SK-N-SH treated with all-trans-retinoic acid at 6 μM for 48 hours (cell line): ENCODE measurements at regions not wholly inside any gene's neighbourhood (a gene's known extent, or its start where the extent isn't known, plus 50 kb on each side); places are given as distances from the start of the nearest gene placed in this dataset.

Source experiments
- ATAC-seq: fragments of 200-7000 bp; cut with Tn5 transposase; 3 replicates; pipeline ENCODE4 v1.9.1; 2020; ENCODE audit warnings: mild to moderate bottlenecking, moderate library complexity
- ARNTL ChIP-seq: fragments of 450-650 bp; formaldehyde crosslinking; IDR thresholded peaks from 2 replicates; pipeline ENCODE4 v1.5.0; 2020; ENCODE audit warnings: low read depth, mild to moderate bottlenecking, moderate library complexity, borderline replicate concordance
- BACH2 ChIP-seq: fragments of 250-450 bp; sonication (Bioruptor Pico); IDR thresholded peaks from 2 replicates; pipeline ENCODE4 v1.9.0; 2021; ENCODE audit warnings: mild to moderate bottlenecking, borderline replicate concordance
- CREB5 ChIP-seq: fragments of 250-450 bp; sonication (Bioruptor Pico); IDR thresholded peaks from 2 replicates; pipeline ENCODE4 v1.5.1; 2020; ENCODE audit warnings: low read depth, mild to moderate bottlenecking, moderate library complexity
- CSDC2 ChIP-seq: fragments of 250-450 bp; sonication (Bioruptor Pico); IDR thresholded peaks from 2 replicates; pipeline ENCODE4 v1.5.0; 2020; ENCODE audit warnings: mild to moderate bottlenecking, moderate library complexity
- CSRNP3 ChIP-seq: fragments of 250-450 bp; sonication (Bioruptor Pico); IDR thresholded peaks from 2 replicates; pipeline ENCODE4 v1.5.1; 2021; ENCODE audit warnings: mild to moderate bottlenecking, moderate library complexity
- ESRRG ChIP-seq: fragments of 250-450 bp; sonication (Bioruptor Pico); IDR thresholded peaks from 2 replicates; pipeline ENCODE4 v1.6.1; 2021; ENCODE audit warnings: mild to moderate bottlenecking
- GLIS3 ChIP-seq: fragments of 250-450 bp; sonication (Bioruptor Pico); IDR thresholded peaks from 2 replicates; pipeline ENCODE4 v1.5.0; 2020; ENCODE audit warnings: mild to moderate bottlenecking, moderate library complexity
- ISL1 ChIP-seq: fragments of 250-450 bp; sonication (Bioruptor Pico); IDR thresholded peaks from 2 replicates; pipeline ENCODE4 v2.1.2; 2022; ENCODE audit warnings: mild to moderate bottlenecking, moderate library complexity
- OSR1 ChIP-seq: fragments of 250-450 bp; sonication (Bioruptor Pico); IDR thresholded peaks from 2 replicates; pipeline ENCODE4 v1.8.0; 2022; ENCODE audit warnings: moderate library complexity, mild to moderate bottlenecking, inconsistent platforms
- POU6F1 ChIP-seq: fragments of 250-450 bp; sonication (Bioruptor Pico); IDR thresholded peaks from 2 replicates; pipeline ENCODE4 v1.8.0; 2021; ENCODE audit warnings: low read depth, mild to moderate bottlenecking, moderate library complexity, borderline replicate concordance
- PPARA ChIP-seq: fragments of 250-450 bp; sonication (Bioruptor Pico); IDR thresholded peaks from 2 replicates; pipeline ENCODE4 v1.5.0; 2020; ENCODE audit warnings: mild to moderate bottlenecking, borderline replicate concordance
- RARB ChIP-seq: fragments of 250-450 bp; sonication (Bioruptor Pico); IDR thresholded peaks from 2 replicates; pipeline ENCODE4 v1.8.0; 2021; ENCODE audit warnings: mild to moderate bottlenecking, moderate library complexity
- SNAI2 ChIP-seq: fragments of 250-450 bp; sonication (Bioruptor Pico); IDR thresholded peaks from 2 replicates; pipeline ENCODE4 v1.5.0; 2020; ENCODE audit warnings: mild to moderate bottlenecking, moderate library complexity
- TCF4 ChIP-seq: fragments of 250-450 bp; sonication (Bioruptor Pico); IDR thresholded peaks from 2 replicates; pipeline ENCODE4 v1.8.0; 2021; ENCODE audit warnings: mild to moderate bottlenecking, moderate library complexity, borderline replicate concordance
- TOX ChIP-seq: fragments of 250-450 bp; sonication (Bioruptor Pico); IDR thresholded peaks from 2 replicates; pipeline ENCODE4 v1.8.0; 2021; ENCODE audit warnings: mild to moderate bottlenecking, moderate library complexity, borderline replicate concordance
- TSHZ2 ChIP-seq: fragments of 250-450 bp; sonication (Bioruptor Pico); IDR thresholded peaks from 2 replicates; pipeline ENCODE4 v1.5.0; 2020; ENCODE audit warnings: mild to moderate bottlenecking, moderate library complexity
- ZC3H10 ChIP-seq: fragments of 250-450 bp; sonication (Bioruptor Pico); IDR thresholded peaks from 2 replicates; pipeline ENCODE4 v1.5.1; 2021; ENCODE audit warnings: mild to moderate bottlenecking, moderate library complexity
- ZFP3 ChIP-seq: fragments of 250-450 bp; sonication (Bioruptor Pico); IDR thresholded peaks from 2 replicates; pipeline ENCODE4 v1.5.0; 2020; ENCODE audit warnings: mild to moderate bottlenecking, moderate library complexity
- ZFP30 ChIP-seq: fragments of 450-650 bp; formaldehyde crosslinking; IDR thresholded peaks from 2 replicates; pipeline ENCODE4 v1.5.0; 2022; ENCODE audit warnings: mild to moderate bottlenecking, moderate library complexity
- ZNF565 ChIP-seq: fragments of 450-650 bp; formaldehyde crosslinking; conservative IDR thresholded peaks from 2 replicates; pipeline ENCODE4 v1.5.0; 2020; ENCODE audit warnings: low read depth, mild to moderate bottlenecking, moderate library complexity
- ZNF70 ChIP-seq: fragments of 450-650 bp; formaldehyde crosslinking; IDR thresholded peaks from 2 replicates; pipeline ENCODE4 v1.5.0; 2020; ENCODE audit warnings: mild to moderate bottlenecking, moderate library complexity
- ZNF8 ChIP-seq: fragments of 450-650 bp; formaldehyde crosslinking; IDR thresholded peaks from 2 replicates; pipeline ENCODE4 v1.5.0; 2020; ENCODE audit warnings: mild to moderate bottlenecking, moderate library complexity

- ATAC-seq: no peak
- TF ChIP-seq CREB5: no peak
- no peak for TF ChIP-seq ZFP30 (CRISPR knock-in tag)
- TF ChIP-seq CSDC2 (CRISPR knock-in tag): no peak
- TF ChIP-seq OSR1: no peak
- TF ChIP-seq ARNTL (CRISPR knock-in tag): no peak
- TF ChIP-seq ISL1 (CRISPR knock-in tag): no peak
- no peak for TF ChIP-seq TCF4
- TF ChIP-seq PPARA (CRISPR knock-in tag): no peak
- TF ChIP-seq, all 23 proteins: peak for 0
Observed at GRCh38 chrX:1833656-1834360, 218.9 kb downstream of the ASMT start.

- no peak for TF ChIP-seq CSDC2 (CRISPR knock-in tag)
- TF ChIP-seq, all 23 proteins: peak for 0
- ATAC-seq: no peak
Observed at GRCh38 chrX:1835056-1835455, 220.2 kb downstream of the ASMT start.

GRCh38 chrX:1836683-1837082, 221.8 kb downstream of the ASMT start:
- no peak for ATAC-seq
- no peak for TF ChIP-seq ZNF8 (CRISPR knock-in tag)
- no peak for TF ChIP-seq PPARA (CRISPR knock-in tag)
- no peak for TF ChIP-seq GLIS3 (CRISPR knock-in tag)
- TF ChIP-seq ISL1 (CRISPR knock-in tag): no peak
- no peak for TF ChIP-seq TSHZ2
- no peak for TF ChIP-seq OSR1
- no peak for TF ChIP-seq CSDC2 (CRISPR knock-in tag)
- TF ChIP-seq CSRNP3: no peak
- no peak for TF ChIP-seq ZC3H10 (CRISPR knock-in tag)
- no peak for TF ChIP-seq ZNF70 (CRISPR knock-in tag)
- no peak for TF ChIP-seq ZFP30 (CRISPR knock-in tag)
- TF ChIP-seq ZFP3 (CRISPR knock-in tag): no peak
- TF ChIP-seq TOX: no peak
- TF ChIP-seq BACH2: no peak
- no peak for TF ChIP-seq RARB (CRISPR knock-in tag)
- TF ChIP-seq POU6F1: no peak
- no peak for TF ChIP-seq ARNTL (CRISPR knock-in tag)
- no peak for TF ChIP-seq ZNF565 (CRISPR knock-in tag)
- no peak for TF ChIP-seq CREB5
- TF ChIP-seq ESRRG (CRISPR knock-in tag): no peak

GRCh38 chrX:1841746-1842145, 226.9 kb downstream of the ASMT start:
- no peak for ATAC-seq
- no peak for TF ChIP-seq PPARA (CRISPR knock-in tag)
- TF ChIP-seq GLIS3 (CRISPR knock-in tag): no peak
- no peak for TF ChIP-seq SNAI2 (CRISPR knock-in tag)
- no peak for TF ChIP-seq RARB (CRISPR knock-in tag)
- no peak for TF ChIP-seq TOX
- TF ChIP-seq CSDC2 (CRISPR knock-in tag): no peak
- TF ChIP-seq ISL1 (CRISPR knock-in tag): no peak
- no peak for TF ChIP-seq BACH2
- no peak for TF ChIP-seq CREB5
- TF ChIP-seq ZNF565 (CRISPR knock-in tag): no peak
- no peak for TF ChIP-seq TSHZ2
- TF ChIP-seq OSR1: no peak
- no peak for TF ChIP-seq ARNTL (CRISPR knock-in tag)
